ENCODE measurements at regions not wholly inside any gene's neighbourhood (a gene's known extent, or its start where the extent isn't known, plus 50 kb on each side); places are given as distances from the start of the nearest gene placed in this dataset.

DNA sequence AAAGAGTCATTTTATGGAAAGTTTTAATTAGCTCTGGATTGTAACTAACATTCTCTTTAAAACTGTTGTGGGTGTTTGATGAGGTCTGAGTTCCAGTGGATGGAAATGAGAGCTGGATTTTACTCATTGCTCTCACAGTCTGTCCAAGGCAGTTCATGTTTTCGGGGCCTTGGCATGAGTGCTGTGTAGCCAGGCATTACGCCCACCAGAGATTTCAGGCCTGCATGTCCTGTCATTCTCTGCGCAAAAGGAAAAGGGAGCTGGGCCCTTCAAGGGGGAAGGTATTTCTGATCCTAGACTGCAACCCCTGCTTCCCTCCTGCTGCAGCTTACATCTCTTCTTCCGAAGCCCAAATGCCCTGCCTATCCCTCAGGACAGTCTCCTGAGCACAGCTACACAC is 499.6 kb upstream of the TRPC7 start:
- Mint-ChIP-seq H3K9me3 (no peaks in the 10 kb centered on the region), H3K27me3 (ENCODE audit: low read depth) (peaks cover 14% of the 10 kb centered on the region), H3K4me3 (no peak overlapping the region), H3K36me3 (no peaks in the 10 kb centered on the region), H3K4me1 (no peaks in the 10 kb centered on the region), H3K27ac (no peak overlapping the region)
- no peak for DNase-seq (ENCODE audit: low spot score in 2 of 2, unreplicated experiment in 2 of 2)
- TF ChIP-seq, protein P1, sequence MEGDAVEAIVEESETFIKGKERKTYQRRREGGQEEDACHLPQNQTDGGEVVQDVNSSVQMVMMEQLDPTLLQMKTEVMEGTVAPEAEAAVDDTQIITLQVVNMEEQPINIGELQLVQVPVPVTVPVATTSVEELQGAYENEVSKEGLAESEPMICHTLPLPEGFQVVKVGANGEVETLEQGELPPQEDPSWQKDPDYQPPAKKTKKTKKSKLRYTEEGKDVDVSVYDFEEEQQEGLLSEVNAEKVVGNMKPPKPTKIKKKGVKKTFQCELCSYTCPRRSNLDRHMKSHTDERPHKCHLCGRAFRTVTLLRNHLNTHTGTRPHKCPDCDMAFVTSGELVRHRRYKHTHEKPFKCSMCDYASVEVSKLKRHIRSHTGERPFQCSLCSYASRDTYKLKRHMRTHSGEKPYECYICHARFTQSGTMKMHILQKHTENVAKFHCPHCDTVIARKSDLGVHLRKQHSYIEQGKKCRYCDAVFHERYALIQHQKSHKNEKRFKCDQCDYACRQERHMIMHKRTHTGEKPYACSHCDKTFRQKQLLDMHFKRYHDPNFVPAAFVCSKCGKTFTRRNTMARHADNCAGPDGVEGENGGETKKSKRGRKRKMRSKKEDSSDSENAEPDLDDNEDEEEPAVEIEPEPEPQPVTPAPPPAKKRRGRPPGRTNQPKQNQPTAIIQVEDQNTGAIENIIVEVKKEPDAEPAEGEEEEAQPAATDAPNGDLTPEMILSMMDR (IDR thresholded peaks at IDR 0.05; ENCODE audit: unreplicated experiment) = no peak

DNA sequence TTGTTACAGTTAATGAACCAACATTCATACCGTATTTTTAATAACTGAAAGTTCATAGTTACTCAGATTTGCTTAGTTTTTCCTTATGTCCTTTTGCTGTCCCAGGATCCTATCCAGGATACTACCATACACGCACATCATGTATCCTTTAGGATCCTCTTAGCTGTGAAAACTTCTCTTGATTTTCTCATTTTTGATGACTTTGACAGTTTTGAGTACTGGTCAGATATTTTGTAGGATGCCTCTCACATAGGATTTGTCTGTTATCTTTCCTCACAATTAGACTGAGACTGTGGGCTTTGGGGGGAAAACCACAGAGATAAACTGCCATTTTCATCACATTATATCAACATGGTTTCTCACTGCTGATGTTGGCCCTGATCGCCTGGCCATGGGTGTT is 491.3 kb upstream of the TRPC7 start:
- no peak for DNase-seq (ENCODE audit: low spot score in 2 of 2, unreplicated experiment in 2 of 2)
- Mint-ChIP-seq H3K27me3 (ENCODE audit: low read depth) (peaks cover 34% of the 10 kb centered on the region), H3K36me3 (no peaks in the 10 kb centered on the region), H3K4me3 (no peak overlapping the region), H3K4me1 (no peaks in the 10 kb centered on the region), H3K9me3 (peaks cover 13% of the 10 kb centered on the region), H3K27ac (no peak overlapping the region)
- TF ChIP-seq, protein P1 (IDR thresholded peaks at IDR 0.05; ENCODE audit: unreplicated experiment) = no peak

DNA sequence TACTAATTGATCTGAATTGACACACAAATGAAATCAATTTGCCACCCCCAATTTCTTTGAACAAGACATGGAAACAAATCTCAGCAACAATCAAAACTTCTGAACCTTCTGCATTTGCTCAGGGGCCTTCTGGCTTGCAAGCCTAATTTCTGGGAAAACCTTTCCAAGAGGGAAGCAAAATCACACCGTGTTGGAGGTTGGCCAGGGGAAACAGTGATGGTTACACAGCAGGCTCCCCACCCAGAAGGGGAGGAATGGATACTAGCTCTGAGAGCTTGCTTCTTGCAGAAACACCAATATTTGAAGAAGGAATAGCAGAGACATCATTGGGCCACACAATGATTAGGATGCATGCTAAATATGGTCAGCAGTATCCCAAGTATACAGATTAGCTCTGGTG is 488.6 kb upstream of the TRPC7 start:
- TF ChIP-seq, protein P1 (IDR thresholded peaks at IDR 0.05; ENCODE audit: unreplicated experiment) = no peak

DNA sequence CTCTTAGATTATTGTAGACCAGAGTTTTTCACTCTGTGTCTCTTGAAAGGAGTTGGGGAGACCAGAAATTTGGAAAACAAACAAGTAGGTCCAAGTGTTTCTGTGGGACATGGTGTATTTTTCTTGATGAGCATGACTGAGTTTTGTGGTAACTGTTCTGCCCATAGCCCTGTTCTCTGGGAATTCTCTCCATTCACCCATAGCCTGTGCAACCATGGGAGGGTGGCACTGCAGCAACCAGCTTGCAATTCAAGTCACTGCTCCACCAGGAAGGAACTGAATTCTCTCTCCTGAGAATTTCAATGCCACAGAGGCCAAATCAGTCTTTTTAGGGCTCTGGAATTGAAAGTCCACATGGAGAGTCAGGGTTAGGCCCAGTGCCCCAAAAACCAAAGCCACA is 475.3 kb upstream of the TRPC7 start:
- H3K36me3 Mint-ChIP-seq = no peaks in the 10 kb centered on the region
- DNase-seq (ENCODE audit: low spot score in 2 of 2, unreplicated experiment in 2 of 2) = no peak
- H3K27me3 Mint-ChIP-seq (ENCODE audit: low read depth) = peaks cover 22% of the 10 kb centered on the region
- TF ChIP-seq, protein P1 (IDR thresholded peaks at IDR 0.05; ENCODE audit: unreplicated experiment) = no peak
- no peak overlapping the region for H3K4me3 Mint-ChIP-seq
- no peak overlapping the region for H3K27ac Mint-ChIP-seq
- H3K9me3 Mint-ChIP-seq = no peaks in the 10 kb centered on the region
- H3K4me1 Mint-ChIP-seq = no peaks in the 10 kb centered on the region

More for the DNA sequence above, 488.6 kb upstream of the TRPC7 start:
- H3K27ac Mint-ChIP-seq = no peak overlapping the region
- no peaks in the 10 kb centered on the region for H3K4me1 Mint-ChIP-seq
- H3K27me3 Mint-ChIP-seq (ENCODE audit: low read depth) = peaks cover 22% of the 10 kb centered on the region
- no peak overlapping the region for H3K4me3 Mint-ChIP-seq
- DNase-seq (ENCODE audit: low spot score in 2 of 2, unreplicated experiment in 2 of 2) = no peak
- peaks cover 33% of the 10 kb centered on the region for H3K9me3 Mint-ChIP-seq
- H3K36me3 Mint-ChIP-seq = no peaks in the 10 kb centered on the region

DNA sequence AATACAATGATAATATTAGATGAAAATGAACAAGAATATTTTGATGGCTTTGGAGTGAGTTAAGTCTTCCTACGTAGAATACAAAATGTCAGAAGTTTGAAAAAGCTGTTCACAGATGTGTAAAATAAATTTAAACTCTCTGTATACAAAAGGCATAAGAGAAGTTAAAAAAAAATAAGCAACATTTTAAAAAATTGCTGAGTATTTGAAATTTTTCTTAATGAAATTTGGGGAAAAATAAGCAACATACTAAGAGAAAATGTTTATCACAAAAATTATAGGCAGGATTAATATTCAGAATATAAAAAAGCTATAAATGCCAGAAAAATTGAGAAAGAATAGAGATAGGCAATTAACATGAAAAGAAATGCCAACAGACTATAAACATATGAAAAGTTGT is 470.7 kb upstream of the TRPC7 start:
- H3K9me3 Mint-ChIP-seq = peaks cover under 1% of the 10 kb centered on the region
- H3K4me1 Mint-ChIP-seq = no peaks in the 10 kb centered on the region
- no peaks in the 10 kb centered on the region for H3K36me3 Mint-ChIP-seq
- peaks cover 36% of the 10 kb centered on the region for H3K27me3 Mint-ChIP-seq (ENCODE audit: low read depth)
- no peak overlapping the region for H3K27ac Mint-ChIP-seq
- DNase-seq (ENCODE audit: low spot score in 2 of 2, unreplicated experiment in 2 of 2) = no peak
- TF ChIP-seq, protein P1 (IDR thresholded peaks at IDR 0.05; ENCODE audit: unreplicated experiment) = no peak
- H3K4me3 Mint-ChIP-seq = no peak overlapping the region

DNA sequence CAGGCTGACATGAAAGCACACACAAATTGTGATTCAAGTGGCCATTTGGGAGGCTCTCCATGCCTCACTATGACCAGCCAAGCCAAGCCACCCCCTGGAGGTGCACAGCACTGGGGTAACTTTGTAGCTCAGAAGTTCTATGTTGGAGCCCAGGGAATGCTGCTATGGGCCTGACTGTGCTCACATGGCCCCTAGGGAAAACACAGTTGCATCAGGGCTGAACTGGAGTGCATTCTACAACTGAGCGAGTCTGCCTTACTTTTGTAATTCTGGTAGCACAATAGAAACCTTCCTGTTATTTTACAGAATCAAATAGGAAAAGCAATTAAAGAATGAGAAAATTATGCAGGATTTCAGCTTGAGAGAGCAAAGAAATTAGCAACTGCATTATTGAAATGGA is 455.5 kb upstream of the TRPC7 start:
- H3K27ac Mint-ChIP-seq = no peak overlapping the region
- TF ChIP-seq, protein P1 (IDR thresholded peaks at IDR 0.05; ENCODE audit: unreplicated experiment) = no peak
- H3K4me3 Mint-ChIP-seq = no peak overlapping the region
- H3K9me3 Mint-ChIP-seq = peaks cover 7% of the 10 kb centered on the region
- peaks cover 20% of the 10 kb centered on the region for H3K27me3 Mint-ChIP-seq (ENCODE audit: low read depth)
- DNase-seq (ENCODE audit: low spot score in 2 of 2, unreplicated experiment in 2 of 2) = no peak
- no peaks in the 10 kb centered on the region for H3K36me3 Mint-ChIP-seq
- H3K4me1 Mint-ChIP-seq = no peaks in the 10 kb centered on the region
